ENCODE measurements at regions not wholly inside any gene's neighbourhood (a gene's known extent, or its start where the extent isn't known, plus 50 kb on each side); places are given as distances from the start of the nearest gene placed in this dataset.

DNA sequence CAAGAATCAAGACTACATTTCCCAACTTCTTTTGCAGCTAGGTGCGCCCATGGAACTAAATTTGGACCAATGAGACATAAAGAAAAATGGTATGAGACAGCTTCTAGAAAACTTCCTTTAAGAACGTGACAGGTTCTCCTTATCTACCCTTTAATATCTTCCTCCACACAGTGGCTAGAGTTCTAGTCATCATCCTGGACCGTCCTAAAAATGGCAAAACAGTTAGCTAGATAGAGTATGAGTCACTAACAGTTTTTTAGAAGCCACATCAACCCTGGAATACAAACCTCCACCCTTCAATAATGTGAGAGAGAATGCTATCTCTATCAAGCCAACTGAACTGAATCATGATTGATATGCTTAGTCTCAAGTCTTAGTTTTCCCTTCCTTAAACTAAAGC lies 267.9 kb upstream of the SLC7A11 start:
- Mint-ChIP-seq H3K36me3 (ENCODE audit: low read depth) (no peaks in the 10 kb centered on the region), H3K9me3 (peaks cover 22% of the 10 kb centered on the region), H3K4me3 (no peak overlapping the region), H3K27ac (no peak overlapping the region), H3K27me3 (ENCODE audit: low read depth, poor library complexity) (no peaks in the 10 kb centered on the region), H3K4me1 (no peaks in the 10 kb centered on the region)
- DNase-seq, result no peak
- TF ChIP-seq, protein P1, sequence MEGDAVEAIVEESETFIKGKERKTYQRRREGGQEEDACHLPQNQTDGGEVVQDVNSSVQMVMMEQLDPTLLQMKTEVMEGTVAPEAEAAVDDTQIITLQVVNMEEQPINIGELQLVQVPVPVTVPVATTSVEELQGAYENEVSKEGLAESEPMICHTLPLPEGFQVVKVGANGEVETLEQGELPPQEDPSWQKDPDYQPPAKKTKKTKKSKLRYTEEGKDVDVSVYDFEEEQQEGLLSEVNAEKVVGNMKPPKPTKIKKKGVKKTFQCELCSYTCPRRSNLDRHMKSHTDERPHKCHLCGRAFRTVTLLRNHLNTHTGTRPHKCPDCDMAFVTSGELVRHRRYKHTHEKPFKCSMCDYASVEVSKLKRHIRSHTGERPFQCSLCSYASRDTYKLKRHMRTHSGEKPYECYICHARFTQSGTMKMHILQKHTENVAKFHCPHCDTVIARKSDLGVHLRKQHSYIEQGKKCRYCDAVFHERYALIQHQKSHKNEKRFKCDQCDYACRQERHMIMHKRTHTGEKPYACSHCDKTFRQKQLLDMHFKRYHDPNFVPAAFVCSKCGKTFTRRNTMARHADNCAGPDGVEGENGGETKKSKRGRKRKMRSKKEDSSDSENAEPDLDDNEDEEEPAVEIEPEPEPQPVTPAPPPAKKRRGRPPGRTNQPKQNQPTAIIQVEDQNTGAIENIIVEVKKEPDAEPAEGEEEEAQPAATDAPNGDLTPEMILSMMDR (IDR thresholded peaks at IDR 0.05), result no peak

DNA sequence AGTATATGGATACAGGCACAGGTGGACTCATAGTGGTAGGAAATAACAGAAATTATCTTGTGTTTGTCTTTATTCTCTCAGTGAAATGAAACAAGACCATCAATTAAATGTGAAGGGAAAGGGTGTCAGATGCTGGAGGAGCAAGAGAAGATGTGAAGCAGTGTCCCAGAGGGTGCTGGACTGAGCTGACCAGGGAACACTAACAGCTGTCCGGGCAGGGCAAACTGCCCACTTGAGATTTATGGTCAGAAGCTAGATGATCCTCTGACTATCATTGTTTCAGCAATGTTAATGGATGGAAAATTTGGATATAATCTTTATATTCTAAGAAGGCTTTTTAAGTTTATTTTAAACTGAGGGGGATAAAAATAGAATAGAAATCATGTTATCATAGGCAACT lies 267.2 kb upstream of the SLC7A11 start:
- peaks cover 29% of the 10 kb centered on the region for H3K9me3 Mint-ChIP-seq
- no peak overlapping the region for H3K27ac Mint-ChIP-seq
- H3K4me1 Mint-ChIP-seq, result no peaks in the 10 kb centered on the region
- no peak overlapping the region for H3K4me3 Mint-ChIP-seq
- no peak for DNase-seq
- no peaks in the 10 kb centered on the region for H3K27me3 Mint-ChIP-seq (ENCODE audit: low read depth, poor library complexity)
- TF ChIP-seq, protein P1 (IDR thresholded peaks at IDR 0.05), result no peak
- H3K36me3 Mint-ChIP-seq (ENCODE audit: low read depth), result no peaks in the 10 kb centered on the region

DNA sequence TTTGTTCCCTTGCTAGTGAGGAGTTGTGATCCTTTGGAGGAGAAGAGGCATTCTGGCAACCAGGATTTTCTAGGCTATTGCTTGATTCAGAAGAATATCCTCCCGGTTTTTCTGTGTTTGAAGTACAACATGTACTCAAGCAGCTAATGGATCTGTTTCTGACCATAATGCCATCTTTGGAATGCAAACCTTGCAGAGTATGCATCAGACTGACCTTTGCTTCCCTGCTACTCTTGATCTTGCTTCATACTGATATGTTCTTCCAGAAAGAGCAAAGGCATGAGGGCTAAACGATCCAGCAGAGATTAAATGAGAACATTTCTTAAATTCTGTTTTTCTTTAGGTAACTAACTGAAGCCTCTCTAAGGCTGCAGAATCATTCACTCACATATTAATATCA lies 265.4 kb upstream of the SLC7A11 start:
- DNase-seq, result no peak
- Mint-ChIP-seq H3K4me3 (no peak overlapping the region), H3K9me3 (peaks cover 47% of the 10 kb centered on the region), H3K36me3 (ENCODE audit: low read depth) (no peaks in the 10 kb centered on the region), H3K27me3 (ENCODE audit: low read depth, poor library complexity) (no peaks in the 10 kb centered on the region), H3K27ac (no peak overlapping the region), H3K4me1 (no peaks in the 10 kb centered on the region)
- TF ChIP-seq, protein P1 (IDR thresholded peaks at IDR 0.05), result no peak

DNA sequence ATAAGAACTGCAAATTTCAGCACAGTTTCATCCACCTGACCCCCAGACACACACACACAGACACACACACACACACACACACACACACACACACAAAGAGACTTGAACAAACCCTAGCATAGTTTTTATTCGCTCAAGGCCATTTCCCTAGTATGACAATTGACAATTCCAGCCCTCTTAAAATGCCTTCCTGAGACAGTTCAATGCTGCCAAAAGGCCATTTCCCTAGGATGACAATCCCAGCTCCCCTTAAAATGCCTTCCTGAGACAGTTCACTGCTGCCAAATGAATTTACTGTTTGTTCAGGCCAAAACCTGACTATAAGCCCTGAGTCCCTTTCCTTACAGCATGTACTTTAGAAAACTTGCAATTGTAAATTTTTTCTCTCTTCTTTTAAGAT lies 259.5 kb upstream of the SLC7A11 start:
- Mint-ChIP-seq H3K4me3 (no peak overlapping the region), H3K4me1 (no peaks in the 10 kb centered on the region), H3K9me3 (peaks cover 91% of the 10 kb centered on the region), H3K27me3 (ENCODE audit: low read depth, poor library complexity) (no peaks in the 10 kb centered on the region), H3K36me3 (ENCODE audit: low read depth) (peaks cover 7% of the 10 kb centered on the region), H3K27ac (no peak overlapping the region)
- no peak for DNase-seq
- TF ChIP-seq, protein P1 (IDR thresholded peaks at IDR 0.05), result no peak

DNA sequence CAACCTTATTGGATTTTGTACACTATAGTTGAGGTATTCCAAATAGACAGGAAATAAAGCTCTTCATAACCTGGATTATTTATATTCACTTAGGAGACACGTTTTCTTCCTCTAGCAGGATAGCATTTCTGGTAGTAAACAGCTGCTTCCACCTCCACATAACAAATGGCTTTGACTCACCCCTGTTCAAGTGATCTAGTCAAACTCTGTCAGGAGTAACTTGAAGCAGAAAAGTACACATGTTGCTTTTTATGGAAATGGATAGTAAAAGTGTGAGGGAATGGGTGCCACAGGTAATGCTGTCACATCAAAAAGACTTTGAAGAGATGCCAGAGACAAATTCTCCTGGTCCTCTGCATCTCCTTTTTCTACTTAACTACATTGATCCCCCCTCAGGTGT lies 258.7 kb upstream of the SLC7A11 start:
- H3K36me3 Mint-ChIP-seq (ENCODE audit: low read depth), result peaks cover 7% of the 10 kb centered on the region
- H3K27ac Mint-ChIP-seq, result no peak overlapping the region
- TF ChIP-seq, protein P1 (IDR thresholded peaks at IDR 0.05), result no peak
- no peak overlapping the region for H3K4me3 Mint-ChIP-seq
- DNase-seq, result no peak
- no peaks in the 10 kb centered on the region for H3K27me3 Mint-ChIP-seq (ENCODE audit: low read depth, poor library complexity)
- H3K9me3 Mint-ChIP-seq, result peaks cover 83% of the 10 kb centered on the region
- no peaks in the 10 kb centered on the region for H3K4me1 Mint-ChIP-seq

DNA sequence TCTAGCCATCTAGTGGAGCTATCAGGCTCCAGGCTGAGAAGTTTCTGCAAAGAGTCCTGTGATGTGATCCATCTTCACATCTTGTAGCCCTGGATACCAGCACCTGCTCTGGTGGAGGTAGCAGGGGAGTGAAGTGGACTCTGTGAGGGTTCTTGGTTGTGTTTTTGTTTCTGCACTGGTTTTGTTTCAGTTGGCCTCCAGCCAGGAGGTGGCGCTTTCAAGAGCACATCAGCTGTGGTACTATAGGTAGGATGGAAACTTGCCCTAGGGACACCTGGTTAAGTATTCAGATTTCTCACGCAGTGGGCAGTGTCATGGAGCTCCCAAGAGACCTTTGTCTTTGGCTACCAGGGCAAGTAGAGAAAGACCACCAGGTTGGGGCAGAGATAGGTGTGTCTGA lies 257.5 kb upstream of the SLC7A11 start:
- H3K27me3 Mint-ChIP-seq (ENCODE audit: low read depth, poor library complexity), result no peaks in the 10 kb centered on the region
- peaks cover 73% of the 10 kb centered on the region for H3K9me3 Mint-ChIP-seq
- TF ChIP-seq, protein P1 (IDR thresholded peaks at IDR 0.05), result no peak
- peaks cover 7% of the 10 kb centered on the region for H3K36me3 Mint-ChIP-seq (ENCODE audit: low read depth)
- no peak overlapping the region for H3K27ac Mint-ChIP-seq
- DNase-seq, result no peak
- no peak overlapping the region for H3K4me3 Mint-ChIP-seq
- H3K4me1 Mint-ChIP-seq, result no peaks in the 10 kb centered on the region

All from nephron progenitor cell (in vitro differentiated cells).